HG03521 (cell line): ENCODE measurements at regions not wholly inside any gene's neighbourhood (a gene's known extent, or its start where the extent isn't known, plus 50 kb on each side); places are given as distances from the start of the nearest gene placed in this dataset.

Experiments
- ATAC-seq: cut with Tn5 transposase; IDR thresholded peaks from one replicate; pipeline ENCODE4 v1.9.1; 2021; ENCODE audit warnings: mild to moderate bottlenecking, moderate library complexity; ENCODE audit not compliant: unreplicated experiment

DNA sequence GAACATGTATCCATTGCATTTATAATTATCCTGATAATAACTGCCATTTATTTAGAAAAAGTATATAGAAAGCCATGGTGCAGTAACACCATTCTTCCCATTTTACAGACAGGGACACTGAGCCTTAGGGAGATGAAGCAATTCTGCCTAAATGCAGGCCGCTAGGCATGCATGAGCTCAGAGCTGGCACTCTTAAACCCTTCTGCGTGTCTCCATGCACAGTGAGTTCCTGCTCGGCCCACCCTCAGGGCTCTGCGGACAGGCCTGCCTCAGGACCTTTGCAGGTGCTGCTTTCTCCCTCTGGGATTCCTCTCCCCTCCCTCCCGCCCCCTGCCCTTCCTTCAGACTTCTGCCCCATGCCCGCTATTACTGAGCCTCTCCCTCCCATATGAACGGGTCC, 54.3 kb upstream of the WSB1 start:
- no peak for ATAC-seq

DNA sequence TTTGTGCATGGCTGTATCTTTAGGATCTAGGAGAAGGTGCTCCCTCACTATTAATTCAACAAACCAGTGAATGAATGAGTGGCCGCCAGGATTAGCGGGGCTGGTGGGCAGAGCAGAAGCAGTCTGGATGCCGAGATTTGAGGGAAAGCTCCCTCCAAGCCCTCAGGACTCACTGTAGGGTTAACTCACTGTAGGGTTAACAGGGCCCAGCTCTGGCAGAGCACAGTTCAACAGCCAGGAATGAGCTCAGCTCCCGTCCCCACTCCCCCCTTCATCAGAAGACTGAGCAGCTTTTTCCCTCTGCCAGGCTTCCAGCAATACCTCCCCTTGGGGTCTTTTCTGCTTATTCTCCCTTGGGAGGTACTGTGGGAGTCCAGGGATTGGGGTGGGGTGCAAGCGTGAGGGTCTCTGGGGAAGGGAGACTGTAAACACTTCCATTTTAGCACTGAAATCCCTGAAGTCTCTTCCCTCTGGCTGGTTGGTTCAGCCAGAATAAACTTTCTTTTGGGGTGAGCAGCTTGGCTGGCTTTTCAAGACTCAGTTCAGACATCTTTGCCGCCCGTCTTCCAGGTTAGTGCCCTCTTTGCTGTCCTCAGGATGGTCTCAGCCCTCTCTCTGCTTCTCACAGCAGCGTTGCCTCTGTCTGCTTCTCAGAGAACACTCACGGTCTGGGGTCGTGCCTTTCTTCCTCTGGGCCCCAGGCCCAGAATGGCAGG, 53.7 kb upstream of the WSB1 start:
- ATAC-seq, result no peak

DNA sequence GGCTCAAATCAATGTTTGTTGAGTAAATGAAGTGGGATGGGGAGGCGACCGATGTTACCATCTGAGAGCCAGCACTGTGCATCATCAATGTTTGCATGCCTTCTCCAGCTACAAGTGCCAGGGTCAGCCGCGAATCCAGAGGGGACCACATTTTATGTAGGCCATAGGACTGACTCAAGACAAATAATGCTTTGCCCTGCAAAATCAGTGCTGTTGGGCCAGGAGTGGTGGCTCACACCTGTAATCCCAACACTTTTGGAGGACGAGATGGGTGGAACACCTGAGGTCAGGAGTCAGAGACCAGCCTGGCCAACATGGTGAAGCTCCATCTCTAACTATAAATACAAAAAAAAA, 53.1 kb upstream of the WSB1 start:
- ATAC-seq, result no peak

DNA sequence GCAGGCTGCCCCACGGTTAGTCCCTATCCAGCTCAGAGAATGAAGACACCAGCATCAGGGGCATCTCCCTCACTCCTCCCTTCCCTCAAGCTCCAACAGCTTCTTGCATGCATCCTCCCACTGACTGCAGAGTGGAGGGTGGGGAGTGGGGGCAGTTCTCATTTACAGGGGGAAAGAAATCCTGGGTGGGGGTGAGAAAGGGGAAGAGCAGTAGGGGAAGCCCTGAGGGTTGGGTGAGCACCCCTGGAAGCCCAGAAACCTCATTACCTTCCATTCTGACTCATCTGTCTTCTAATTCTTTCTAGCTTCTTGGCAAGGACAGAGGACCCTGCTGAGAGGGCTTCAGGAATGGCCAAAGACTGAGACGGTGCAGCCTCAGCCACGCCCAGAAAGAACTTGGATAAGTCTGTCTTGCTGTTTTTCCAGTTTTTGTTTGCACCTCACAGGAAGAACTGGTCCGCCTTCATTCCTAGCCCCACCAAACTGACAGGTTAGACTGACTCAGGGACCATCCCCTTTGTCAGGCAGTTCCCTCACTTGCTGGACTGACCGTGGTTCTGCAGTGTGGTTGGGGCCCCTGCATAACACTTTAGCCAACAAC, 52.5 kb upstream of the WSB1 start:
- no peak for ATAC-seq

DNA sequence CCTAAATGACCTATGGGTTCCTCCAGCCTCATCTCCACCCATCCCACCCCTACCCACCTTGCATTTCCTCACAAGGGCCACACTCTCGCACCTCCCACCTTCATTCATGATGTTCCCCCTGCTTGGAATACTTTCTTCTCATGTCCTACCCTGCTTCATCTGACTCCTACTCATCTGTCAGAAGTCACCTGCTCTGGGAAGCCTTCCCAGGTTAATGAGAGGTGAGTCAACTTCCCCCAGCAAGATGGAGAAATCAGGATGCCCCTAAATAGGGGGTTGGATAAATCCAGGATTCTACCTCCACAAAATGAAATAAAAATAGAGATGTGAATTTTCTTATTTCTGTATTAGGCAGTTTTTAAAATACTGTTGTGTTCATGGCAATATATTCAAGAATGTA, 51.0 kb upstream of the WSB1 start:
- ATAC-seq, result no peak

DNA sequence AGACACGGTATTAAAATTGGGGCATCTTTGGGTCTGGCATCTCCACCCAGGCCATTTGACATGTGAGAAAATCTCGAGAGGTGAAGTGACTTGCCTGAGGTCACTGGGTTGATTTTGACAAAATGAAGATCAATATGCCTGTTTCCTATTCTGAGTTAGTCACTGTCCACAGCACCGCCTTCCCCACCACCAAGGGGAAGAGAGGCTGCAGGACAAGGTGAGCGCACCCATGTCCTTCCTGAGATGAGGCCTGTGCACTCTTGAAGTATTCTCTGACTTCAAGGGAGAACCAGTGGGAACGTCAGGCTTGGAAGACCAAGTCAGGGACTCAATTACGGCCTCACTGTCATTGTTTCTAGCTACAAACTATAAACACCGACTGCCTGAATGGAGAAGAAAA, 49.9 kb upstream of the WSB1 start:
- no peak for ATAC-seq
